LoVo (cell line): ENCODE measurements at regions not wholly inside any gene's neighbourhood (a gene's known extent, or its start where the extent isn't known, plus 50 kb on each side); places are given as distances from the start of the nearest gene placed in this dataset.

Source experiments
- DNase-seq: peaks from one replicate; pipeline ENCODE4 v3.0.0-alpha.2; 2016; ENCODE audit warnings: low spot score

DNA sequence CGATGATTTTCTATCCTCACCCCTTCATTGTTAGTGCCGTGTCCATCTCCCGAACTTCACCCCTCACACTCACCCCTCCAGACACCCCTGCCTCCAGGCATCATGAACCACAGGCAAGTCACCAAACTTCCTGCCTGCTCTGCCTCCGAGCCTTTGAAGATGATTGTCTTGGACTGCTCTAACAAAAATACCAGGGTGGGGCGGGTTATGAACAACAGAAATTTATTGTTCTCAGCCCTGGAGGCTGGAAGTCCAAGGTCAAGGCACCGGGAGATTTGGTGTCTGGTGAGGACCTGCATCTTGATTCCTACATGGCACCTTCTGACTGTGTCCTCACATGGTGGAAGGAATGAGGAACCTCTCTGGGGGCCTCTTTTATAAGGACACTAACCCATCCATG lies 1508.3 kb downstream of the TBC1D22A start:
- DNase-seq = no peak

DNA sequence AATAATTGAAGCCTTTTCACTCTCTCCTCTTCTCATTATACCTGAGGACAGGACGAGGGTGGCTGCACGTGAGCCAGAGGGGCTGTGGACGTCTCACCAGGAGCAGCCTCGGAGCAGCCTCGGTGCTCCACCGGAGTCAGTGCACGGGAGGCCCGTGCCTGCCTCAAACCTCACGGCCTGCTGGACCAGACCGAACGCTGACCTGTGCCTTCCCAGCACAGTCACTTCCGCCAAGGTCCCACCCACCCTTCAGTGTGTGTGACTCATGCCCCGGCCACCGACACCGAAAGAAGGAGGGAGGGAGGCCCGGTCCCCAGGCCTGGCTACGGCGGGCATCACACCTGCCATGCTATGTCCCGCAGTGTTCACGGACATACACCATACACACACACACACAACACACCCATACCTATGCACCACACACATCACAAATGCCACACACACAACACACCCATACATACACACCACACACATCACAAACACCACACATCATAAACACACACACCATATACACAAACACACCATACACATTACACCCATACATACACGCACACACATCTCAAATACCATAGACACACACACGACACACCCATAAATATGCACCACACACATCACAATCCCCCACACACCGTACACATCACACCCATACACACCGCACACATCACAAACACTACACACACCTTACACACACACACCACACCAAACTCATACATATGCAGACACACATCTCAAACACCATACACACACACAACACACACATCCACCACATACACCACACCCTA lies 1506.5 kb downstream of the TBC1D22A start:
- DNase-seq = no peak

- no peak for DNase-seq
Measured at GRCh38 chr22:48268293-48268692, 1505.8 kb downstream of the TBC1D22A start.

DNA sequence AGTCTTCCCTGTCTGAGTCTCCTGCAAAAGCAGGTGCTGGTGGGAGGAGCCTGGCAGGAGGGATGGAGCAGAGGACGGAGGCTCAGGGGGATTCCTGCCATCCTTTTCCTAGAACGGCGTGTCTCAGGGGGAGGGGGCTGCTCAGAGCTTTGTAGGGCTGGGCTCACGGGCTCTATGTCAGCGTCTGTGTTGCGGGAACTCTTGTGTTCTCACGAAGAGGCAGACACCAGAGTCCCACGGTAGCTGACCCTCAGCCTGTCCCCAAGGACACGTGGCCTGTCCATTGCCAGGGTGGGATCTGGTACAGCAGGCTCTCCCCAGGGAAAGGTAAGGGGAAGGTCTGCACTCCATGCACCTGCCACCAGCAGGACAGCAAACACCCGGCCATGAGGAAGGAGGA lies 1505.2 kb downstream of the TBC1D22A start:
- DNase-seq = no peak

- DNase-seq = no peak
Measured at GRCh38 chr22:48265000-48265625, 1502.7 kb downstream of the TBC1D22A start.

- DNase-seq = no peak
Measured at GRCh38 chr22:48264586-48264985, 1502.1 kb downstream of the TBC1D22A start.

GRCh38 chr22:48263791-48264351 lies 1501.4 kb downstream of the TBC1D22A start:
- no peak for DNase-seq

DNA sequence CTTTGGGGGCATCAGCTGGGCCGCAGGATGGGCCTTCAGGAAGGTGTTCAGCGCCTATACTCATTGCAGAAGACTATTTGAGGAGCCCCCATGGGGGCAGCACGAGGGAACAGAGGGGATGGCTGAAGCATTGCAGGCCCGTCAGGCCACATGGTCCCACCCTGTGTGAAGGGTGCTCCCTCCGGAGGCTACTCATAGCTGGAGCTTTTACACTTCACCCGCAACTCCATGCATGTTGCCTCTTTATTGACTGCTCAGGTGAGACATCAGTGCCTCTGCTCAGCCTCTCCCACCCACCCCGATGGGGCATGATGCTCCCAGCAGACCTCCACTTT lies 1500.9 kb downstream of the TBC1D22A start:
- no peak for DNase-seq

DNA sequence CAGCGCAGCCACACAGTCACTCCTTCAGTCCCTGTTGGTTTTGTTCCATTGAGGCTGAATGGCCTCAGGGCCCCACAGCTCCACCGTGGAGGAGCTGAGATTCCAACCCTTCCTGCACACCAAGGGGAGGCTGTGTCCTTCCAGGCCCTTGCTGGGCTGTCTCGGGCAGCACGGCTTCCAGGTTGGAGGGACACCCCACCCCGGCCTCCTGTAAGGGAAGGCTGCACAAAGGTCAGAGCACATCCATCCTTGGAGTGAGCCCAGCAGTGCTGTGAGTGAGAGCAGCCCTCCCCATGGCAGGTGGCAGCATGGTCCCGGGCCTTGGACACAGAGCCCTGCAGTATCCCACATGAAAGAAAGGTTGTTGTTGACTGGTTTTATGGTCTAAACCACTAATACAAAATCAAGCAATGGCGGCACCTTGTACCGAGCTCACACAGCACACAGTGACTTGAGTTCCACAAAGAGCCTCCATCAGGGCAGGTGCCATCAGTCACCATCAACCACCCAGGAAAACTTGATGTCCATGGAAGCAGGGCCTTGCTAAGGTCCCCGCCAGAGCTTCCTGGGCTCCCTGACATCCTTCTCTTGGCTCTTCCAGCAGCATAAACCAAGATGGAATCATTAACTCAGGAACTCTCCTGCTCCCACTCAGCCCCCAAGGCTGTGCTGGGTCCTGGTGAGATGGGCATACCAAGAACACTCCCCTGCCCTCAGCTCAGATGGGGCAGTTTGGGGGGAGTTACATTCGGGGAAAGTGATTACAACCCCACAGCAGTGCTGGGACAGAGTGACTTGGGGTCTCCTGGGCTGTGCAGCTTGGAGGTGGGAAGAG lies 1500.4 kb downstream of the TBC1D22A start:
- no peak for DNase-seq

- DNase-seq = no peak
Measured at GRCh38 chr22:48261706-48262105, 1499.3 kb downstream of the TBC1D22A start.

GRCh38 chr22:48261048-48261621 lies 1498.7 kb downstream of the TBC1D22A start:
- DNase-seq = no peak

DNA sequence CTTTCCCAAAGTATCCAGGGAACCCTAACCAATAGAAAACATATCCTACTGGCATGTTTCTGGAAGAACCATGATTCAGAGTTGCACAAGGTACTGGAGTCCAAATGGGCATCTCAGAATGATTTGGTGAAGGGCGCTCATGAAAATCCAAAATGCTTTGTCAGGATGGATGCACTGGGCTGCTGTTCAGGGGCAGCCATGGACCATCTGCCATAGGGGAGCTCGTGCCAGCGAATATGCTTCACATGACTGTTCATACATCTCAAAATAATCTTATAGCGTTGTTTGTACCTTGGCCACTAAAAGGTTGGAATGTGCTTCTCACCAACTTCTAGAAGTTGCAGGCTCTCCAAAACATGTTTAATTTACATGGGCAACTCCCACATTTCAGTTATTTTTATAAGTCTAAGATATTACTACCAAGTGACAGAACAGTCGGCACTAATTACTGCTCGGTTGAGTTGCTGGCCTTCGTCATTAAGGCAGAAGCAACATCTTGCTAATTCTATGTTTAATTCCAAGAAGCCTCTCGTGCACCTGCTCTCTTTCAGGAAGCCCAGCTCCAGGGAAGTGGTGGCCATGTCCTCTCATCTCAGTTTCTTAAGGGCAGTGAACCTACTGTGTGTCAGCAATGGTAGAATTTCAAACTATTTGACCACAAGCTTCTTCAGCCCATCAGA lies 1497.7 kb downstream of the TBC1D22A start:
- no peak for DNase-seq

DNA sequence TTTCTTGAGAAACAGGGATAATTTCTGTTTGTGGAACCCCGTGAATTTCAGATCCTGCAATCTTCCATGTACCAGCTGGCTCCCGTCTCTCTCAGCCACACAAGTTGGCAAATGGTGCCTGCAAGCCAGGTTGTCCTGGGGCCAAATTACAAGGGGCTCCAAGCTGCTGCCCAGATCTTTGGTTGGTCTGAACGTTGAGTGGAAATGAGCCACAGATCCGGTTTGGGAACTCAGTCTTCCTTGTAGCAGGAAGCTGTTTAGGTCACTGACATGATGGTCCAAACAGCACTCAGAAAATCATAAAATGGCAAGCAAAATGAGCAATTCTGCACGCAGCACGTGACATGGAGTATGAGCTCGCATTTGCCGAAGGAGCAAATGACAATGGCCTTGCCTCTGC lies 1496.4 kb downstream of the TBC1D22A start:
- DNase-seq = no peak

DNA sequence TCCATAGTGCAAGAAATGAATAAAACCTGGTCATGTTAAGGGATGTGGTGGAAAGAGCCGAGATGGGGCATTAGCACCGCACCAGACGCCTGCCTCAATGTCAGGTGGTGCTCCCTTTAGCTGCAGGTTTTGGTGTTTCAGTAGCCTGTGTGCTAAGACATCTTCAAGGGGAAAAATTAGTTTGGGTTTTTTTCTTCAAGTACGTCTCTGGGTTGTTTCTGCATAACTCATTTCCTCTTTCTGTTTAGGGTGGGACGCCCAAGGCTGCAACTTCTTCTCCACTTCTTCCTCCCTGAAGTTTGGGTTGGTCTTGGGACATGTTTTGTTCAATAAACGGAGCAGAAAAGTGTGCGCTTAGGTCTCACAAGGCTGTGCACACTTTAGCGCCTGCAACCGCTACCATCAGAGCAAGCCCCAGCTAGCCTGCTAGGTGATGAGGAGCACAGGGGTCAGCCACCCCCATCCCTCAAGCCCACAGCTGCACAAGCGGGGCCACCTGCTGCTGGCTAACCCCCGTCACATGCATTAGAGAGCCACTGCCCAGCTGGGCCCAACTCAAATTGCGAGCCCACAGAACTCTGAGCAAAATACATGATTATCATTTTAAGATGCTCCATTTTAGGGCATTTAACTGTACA lies 1495.7 kb downstream of the TBC1D22A start:
- no peak for DNase-seq

GRCh38 chr22:48257685-48258055 lies 1495.2 kb downstream of the TBC1D22A start:
- DNase-seq = no peak

GRCh38 chr22:48256776-48257684 lies 1494.6 kb downstream of the TBC1D22A start:
- no peak for DNase-seq

GRCh38 chr22:48256041-48256739 lies 1493.7 kb downstream of the TBC1D22A start:
- no peak for DNase-seq

DNA sequence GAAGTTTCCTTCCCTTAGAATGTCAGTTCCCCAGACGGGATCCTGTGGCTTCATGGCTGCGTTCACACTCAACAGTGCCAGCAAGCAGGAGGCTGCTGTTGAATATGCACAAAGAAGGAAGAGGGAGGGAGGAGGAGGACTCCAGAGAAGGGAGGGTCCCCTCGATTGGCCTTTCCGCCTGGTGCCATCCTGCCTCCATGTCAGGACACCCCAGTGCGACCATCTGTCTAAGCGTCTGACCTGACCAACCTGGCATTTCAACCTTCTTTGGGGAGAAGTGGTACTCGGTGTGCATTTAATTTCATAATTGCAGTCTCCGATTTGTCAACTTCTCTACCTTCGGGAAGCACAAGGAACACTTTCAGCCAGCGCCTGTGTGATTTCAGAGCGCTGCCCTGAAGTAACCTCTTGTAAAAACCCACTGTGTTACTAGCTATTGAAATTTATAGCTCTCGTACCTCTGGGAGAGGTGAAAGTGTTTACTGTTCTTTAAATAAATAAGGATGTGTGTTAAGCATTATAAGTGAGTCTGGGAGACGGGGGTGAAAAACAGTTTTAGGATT lies 1491.9 kb downstream of the TBC1D22A start:
- DNase-seq = no peak

DNA sequence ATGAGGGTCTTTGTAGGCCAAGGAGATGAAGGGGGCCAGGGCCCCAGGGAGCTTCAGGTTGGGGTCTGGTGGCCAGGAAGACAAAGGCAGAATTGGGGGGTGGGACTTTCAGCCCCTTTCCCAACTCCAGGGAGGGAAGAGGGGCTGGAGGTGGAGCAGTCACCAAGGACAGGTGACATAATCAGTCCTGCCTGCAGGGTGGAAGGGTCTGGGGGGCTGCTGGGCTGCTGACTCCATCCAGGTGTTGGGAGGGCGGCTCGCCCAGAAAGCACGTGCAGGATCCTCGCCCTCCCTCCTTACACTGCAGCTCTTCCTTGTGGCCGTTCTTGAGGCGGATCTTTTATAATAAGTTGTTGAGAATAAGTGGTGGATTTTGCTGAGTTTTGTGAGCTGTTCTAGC lies 1491.1 kb downstream of the TBC1D22A start:
- no peak for DNase-seq
